K562 (cell line): ENCODE measurements at regions not wholly inside any gene's neighbourhood (a gene's known extent, or its start where the extent isn't known, plus 50 kb on each side); places are given as distances from the start of the nearest gene placed in this dataset.

Source experiments
- ATAC-seq: fragments of 200-7000 bp; cut with Tn5 transposase; 3 replicates; pipeline ENCODE4 v1.9.1; 2020; ENCODE audit warnings: moderate library complexity
- BruUV-seq: library from RNA; stranded (reverse); fragments of 400-500 nt; replicated peaks from 2 replicates; lab custom pipeline; 2021; lab: Mats Ljungman, UMichigan
- CTCF ChIA-PET: fragments of 300-600 bp; formaldehyde crosslinking; extraction: SDS; loops from one replicate; lab custom pipeline; 2021; ENCODE audit warnings: low intra/inter-chr PET ratio; lab: Yijun Ruan, JAX
- POLR2A ChIA-PET: fragments of 300-600, 350-650 bp; sonication (Branson Sonifier 250); formaldehyde crosslinking; extraction: SDS; loops from one replicate; lab custom pipeline; 2021; ENCODE audit warnings: antibody characterized with exemption, inconsistent platforms; lab: Yijun Ruan, JAX
- DNase-seq, 4 experiments: peaks; one replicate each; pipeline versions ENCODE4 v3.0.0 to v3.0.0-alpha.2; 2011 to 2018; ENCODE audit warnings: low spot score in 3 of 4, mixed read lengths in 3 of 4; ENCODE audit errors: extremely low read depth in 1 of 4
- FAIRE-seq: peaks from 2 replicates; lab custom pipeline; 2011; peaks lifted over from hg19 to GRCh38; lab: Jason Lieb, UNC
- H2AFZ ChIP-seq: 2 replicates; pipeline ENCODE4 v1.6.0; 2011; ENCODE audit warnings: low read depth, low read length, control low read depth, inconsistent platforms
- H3K27ac ChIP-seq: fragments of 200-600 bp; 3 replicates; pipeline ENCODE4 v1.8.0; 2011; ENCODE audit warnings: low read depth, mild to moderate bottlenecking, control low read depth, inconsistent platforms, low read length, moderate library complexity, mixed read lengths; ENCODE audit errors: extremely low read depth
- H3K27me3 ChIP-seq, 2 experiments: fragments of 300-600 bp in 1 of 2; 2 replicates in 1 of 2; 3 replicates in 1 of 2; pipeline versions ENCODE4 v1.6.0 to v1.8.0; 2011; ENCODE audit warnings: inconsistent platforms in 2 of 2, low read length in 2 of 2, mild to moderate bottlenecking in 1 of 2, mixed read lengths in 1 of 2, moderate library complexity in 1 of 2; ENCODE audit not compliant: control insufficient read depth in 2 of 2, insufficient read depth in 2 of 2
- H3K36me3 ChIP-seq: fragments of 300-600 bp; 3 replicates; pipeline ENCODE4 v1.8.0; 2011; ENCODE audit warnings: mild to moderate bottlenecking, low read length, inconsistent platforms; ENCODE audit not compliant: control insufficient read depth, insufficient read depth
- H3K4me1 ChIP-seq, 2 experiments: fragments of 200-600 bp in 1 of 2; replicated peaks in 1 of 2; 2 replicates in 1 of 2; 3 replicates in 1 of 2; pipeline versions ENCODE4 v1.5.1 to v1.8.0; 2011; ENCODE audit warnings: inconsistent platforms in 2 of 2, low read length in 2 of 2, mild to moderate bottlenecking in 1 of 2, mixed read lengths in 1 of 2, moderate library complexity in 1 of 2; ENCODE audit not compliant: control insufficient read depth in 2 of 2, insufficient read depth in 2 of 2
- H3K4me2 ChIP-seq: 2 replicates; pipeline ENCODE4 v1.6.1; 2011; ENCODE audit warnings: low read length, control low read depth, inconsistent platforms, mixed read lengths; ENCODE audit not compliant: insufficient read depth
- H3K4me3 ChIP-seq: fragments of 200-600 bp; sonication (generic), shearing (Covaris generic); 2 replicates; pipeline ENCODE4 v1.5.1; 2016; ENCODE audit warnings: control low read depth, inconsistent platforms
- H3K79me2 ChIP-seq: fragments of 200-600 bp; 3 replicates; pipeline ENCODE4 v1.8.0; 2011; ENCODE audit warnings: low read length, inconsistent platforms; ENCODE audit not compliant: control insufficient read depth, insufficient read depth
- H3K9ac ChIP-seq, 2 experiments: 2 replicates each; pipeline versions ENCODE4 v1.6.0 to v1.6.1; 2011; ENCODE audit warnings: low read depth in 2 of 2, low read length in 2 of 2, control low read depth in 1 of 2, inconsistent platforms in 1 of 2, mild to moderate bottlenecking in 1 of 2, mixed read lengths in 1 of 2; ENCODE audit not compliant: insufficient read depth in 1 of 2
- H3K9me1 ChIP-seq: one replicate; pipeline ENCODE4 v1.6.0; 2011; ENCODE audit warnings: inconsistent platforms, mild to moderate bottlenecking, low read length, moderate library complexity; ENCODE audit not compliant: control insufficient read depth, insufficient read depth
- H3K9me3 ChIP-seq: replicated peaks from 2 replicates; pipeline ENCODE4 v1.5.1; 2011; ENCODE audit warnings: low read depth, low read length, inconsistent platforms; ENCODE audit not compliant: control insufficient read depth, insufficient read depth
- H4K20me1 ChIP-seq: replicated peaks from 2 replicates; pipeline ENCODE4 v1.6.1; 2011; ENCODE audit warnings: low read length, inconsistent platforms, mixed read lengths; ENCODE audit not compliant: control insufficient read depth, insufficient read depth
- FOXA3 ChIP-seq, 2 experiments: fragments of 450-650 bp in 1 of 2; sonication (generic) in 1 of 2; formaldehyde crosslinking; IDR thresholded peaks in 1 of 2; conservative IDR thresholded peaks in 1 of 2; 2 replicates each; pipeline versions ENCODE4 v1.4.0 to v1.8.0; 2020 to 2022; ENCODE audit warnings: mild to moderate bottlenecking in 2 of 2, missing genetic modification reagents in 1 of 2
- ILK ChIP-seq: fragments of 450-650 bp; IDR thresholded peaks from 2 replicates; pipeline ENCODE4 v1.6.1; 2016; ENCODE audit warnings: missing genetic modification characterization, low read depth, mild to moderate bottlenecking, missing compliant biosample characterization, moderate library complexity, borderline replicate concordance
- KDM1A ChIP-seq, 2 experiments: fragments of 450-650 bp; IDR thresholded peaks; 2 replicates each; pipeline ENCODE4 v1.6.1; 2016; ENCODE audit warnings: mild to moderate bottlenecking in 2 of 2
- SUPT5H ChIP-seq: fragments of 450-650 bp; IDR thresholded peaks from 2 replicates; pipeline ENCODE4 v1.6.1; 2016
- TRIM28 ChIP-seq: fragments of 450-650 bp; IDR thresholded peaks from 2 replicates; pipeline ENCODE4 v1.6.1; 2017
- ZFP1 ChIP-seq: fragments of 450-650 bp; formaldehyde crosslinking; IDR thresholded peaks from 2 replicates; pipeline ENCODE4 v1.4.0; 2020; ENCODE audit warnings: mild to moderate bottlenecking, mixed read lengths
- ZKSCAN8 ChIP-seq: fragments of 200-800 bp; sonication (Bioruptor generic); IDR thresholded peaks from 2 replicates; pipeline ENCODE4 v1.6.1; 2016; ENCODE audit warnings: missing genetic modification characterization, missing compliant biosample characterization
- ZNF584 ChIP-seq: fragments of 200-800 bp; sonication (Bioruptor generic); IDR thresholded peaks from 2 replicates; pipeline ENCODE4 v1.6.1; 2016; ENCODE audit warnings: low read depth, mild to moderate bottlenecking, missing genetic modification characterization, missing compliant biosample characterization
- ZNF644 ChIP-seq: fragments of 200-800 bp; sonication (Bioruptor generic); IDR thresholded peaks from 2 replicates; pipeline ENCODE4 v1.6.1; 2016; ENCODE audit warnings: low read depth, missing genetic modification characterization, missing compliant biosample characterization
- WGBS: fragments of 100-300 bp; shearing (Covaris generic); methylation state at CpG from one replicate; pipeline ENCODE4 v1.1.6; 2016; ENCODE audit warnings: low coverage, mixed read lengths; ENCODE audit not compliant: insufficient coverage; ENCODE audit errors: missing lambda C conversion rate; 5-methylcytosine and 5-hydroxymethylcytosine counted together
- in situ Hi-C: fragments of 300-500 bp; cut with MboI; formaldehyde crosslinking; loops from 4 replicates; pipeline ENCODE4 v1.15.0; 2018; ENCODE audit warnings: inconsistent platforms, mixed read lengths
- intact Hi-C: fragments of 100-400 bp; cut with micrococcal nuclease; formaldehyde crosslinking; loops from 2 replicates; pipeline ENCODE4 v1.14.2; 2022
- TF ChIP-seq, protein P1 (sequence below): fragments of 250-450 bp; sonication (Bioruptor Pico); IDR thresholded peaks from 2 replicates; pipeline ENCODE4 v1.4.0; 2020
- TF ChIP-seq, protein P2 (sequence below): sonication (generic); formaldehyde crosslinking; IDR thresholded peaks from 2 replicates; pipeline ENCODE4 v1.8.0; 2022; ENCODE audit warnings: missing genetic modification reagents, mild to moderate bottlenecking, borderline replicate concordance
- TF ChIP-seq, protein P3 (sequence below): fragments of 250-450 bp; sonication (Bioruptor Pico); IDR thresholded peaks from 2 replicates; pipeline ENCODE4 v1.8.0; 2021; ENCODE audit warnings: borderline replicate concordance, mild to moderate bottlenecking, moderate library complexity; ENCODE audit not compliant: poor library complexity, severe bottlenecking

DNA sequence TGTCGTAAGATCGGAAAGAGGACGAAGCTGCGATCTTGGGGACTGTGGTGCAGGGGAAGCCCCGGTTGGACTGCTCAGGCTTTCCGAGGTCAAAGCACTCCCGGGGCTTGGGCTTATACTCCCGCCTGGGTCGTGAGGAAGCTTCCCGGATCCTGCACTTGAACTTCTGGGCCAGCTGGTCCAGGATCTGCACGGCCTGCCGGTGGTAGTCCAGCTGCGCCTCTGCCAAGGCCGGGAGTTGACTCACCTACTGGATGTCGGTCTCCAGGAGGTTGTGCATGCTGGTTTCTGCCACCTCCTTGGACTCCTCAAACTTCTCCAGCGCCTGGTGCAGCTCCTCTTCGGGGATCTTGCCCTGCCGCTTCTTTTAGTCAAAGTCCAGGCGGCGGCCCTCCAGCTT is 99.2 kb downstream of the KPNA2 start:
- 24% methylated on average over 19 of the region's 20 CpGs for WGBS
- ChIA-PET CTCF (no interaction called here), POLR2A (no interaction called here)
- Histone ChIP-seq H3K4me2 (no peak overlapping the region), H3K27ac (no peak overlapping the region), H3K79me2 (no peaks in the 10 kb centered on the region), H3K9me1 (no peaks in the 10 kb centered on the region), H3K27me3 (peaks cover 0 to 21% of the 10 kb centered on the region in 2 experiments; a peak in 2 of 5 replicates), H3K36me3 (no peaks in the 10 kb centered on the region), H3K9me3 (no peaks in the 10 kb centered on the region), H3K4me1 (peaks cover 0 to 22% of the 10 kb centered on the region in 2 experiments; a peak in 2 of 5 replicates)
- BruUV-seq, result no TSS peak
- no peak for FAIRE-seq
- in situ Hi-C loops, result no loop called here
- TF ChIP-seq, protein P1, sequence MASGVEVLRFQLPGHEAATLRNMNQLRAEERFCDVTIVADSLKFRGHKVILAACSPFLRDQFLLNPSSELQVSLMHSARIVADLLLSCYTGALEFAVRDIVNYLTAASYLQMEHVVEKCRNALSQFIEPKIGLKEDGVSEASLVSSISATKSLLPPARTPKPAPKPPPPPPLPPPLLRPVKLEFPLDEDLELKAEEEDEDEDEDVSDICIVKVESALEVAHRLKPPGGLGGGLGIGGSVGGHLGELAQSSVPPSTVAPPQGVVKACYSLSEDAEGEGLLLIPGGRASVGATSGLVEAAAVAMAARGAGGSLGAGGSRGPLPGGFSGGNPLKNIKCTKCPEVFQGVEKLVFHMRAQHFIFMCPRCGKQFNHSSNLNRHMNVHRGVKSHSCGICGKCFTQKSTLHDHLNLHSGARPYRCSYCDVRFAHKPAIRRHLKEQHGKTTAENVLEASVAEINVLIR (CRISPR knock-in tag), result no peak
- TF ChIP-seq ZNF584 (CRISPR knock-in tag) (no peak), FOXA3 (CRISPR knock-in tag; conservative IDR thresholded peaks at IDR 0.05 in 1 of 2, IDR thresholded peaks at IDR 0.05 in 1 of 2) (no peak), ZNF644 (tag) (no peak), KDM1A (IDR thresholded peaks at IDR 0.05) (no peak), ILK (tag) (no peak), TRIM28 (no peak), SUPT5H (no peak), ZFP1 (CRISPR knock-in tag) (no peak), ZKSCAN8 (CRISPR knock-in tag) (no peak)
- TF ChIP-seq, protein P2, sequence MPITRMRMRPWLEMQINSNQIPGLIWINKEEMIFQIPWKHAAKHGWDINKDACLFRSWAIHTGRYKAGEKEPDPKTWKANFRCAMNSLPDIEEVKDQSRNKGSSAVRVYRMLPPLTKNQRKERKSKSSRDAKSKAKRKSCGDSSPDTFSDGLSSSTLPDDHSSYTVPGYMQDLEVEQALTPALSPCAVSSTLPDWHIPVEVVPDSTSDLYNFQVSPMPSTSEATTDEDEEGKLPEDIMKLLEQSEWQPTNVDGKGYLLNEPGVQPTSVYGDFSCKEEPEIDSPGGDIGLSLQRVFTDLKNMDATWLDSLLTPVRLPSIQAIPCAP, result no peak
- TF ChIP-seq, protein P3, sequence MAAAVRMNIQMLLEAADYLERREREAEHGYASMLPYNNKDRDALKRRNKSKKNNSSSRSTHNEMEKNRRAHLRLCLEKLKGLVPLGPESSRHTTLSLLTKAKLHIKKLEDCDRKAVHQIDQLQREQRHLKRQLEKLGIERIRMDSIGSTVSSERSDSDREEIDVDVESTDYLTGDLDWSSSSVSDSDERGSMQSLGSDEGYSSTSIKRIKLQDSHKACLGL, result no peak
- TF ChIP-seq, all 486 proteins: peak for 0
- H4K20me1 ChIP-seq, result no peaks in the 10 kb centered on the region
- no peak overlapping the region for H3K4me3 ChIP-seq
- H2AFZ ChIP-seq, result no peak overlapping the region
- peak overlapping the region in 1 of 2 experiments; percentile 64; a peak in 2 of 4 replicates for H3K9ac ChIP-seq
- intact Hi-C loops, result no loop called here
- DNase-seq (no peak), ATAC-seq (no peak; the same call in 2 of the 3 replicates)
